Lower lobe of right lung (tissue), 2 donors: ENCODE measurements at regions not wholly inside any gene's neighbourhood (a gene's known extent, or its start where the extent isn't known, plus 50 kb on each side); places are given as distances from the start of the nearest gene placed in this dataset.

Experiments
- ATAC-seq, 2 donors: fragments of 200-7000 bp; cut with Tn5 transposase; one replicate each; pipeline ENCODE4 v1.9.1; 2020 to 2022; ENCODE audit warnings: mild to moderate bottlenecking in 2 of 2, moderate library complexity in 2 of 2
- DNase-seq: peaks from one replicate; pipeline ENCODE4 v3.0.0-alpha.2; 2020
- H3K27ac ChIP-seq: fragments of 200-600 bp; one replicate; pipeline ENCODE4 v1.8.0; 2022
- H3K27me3 ChIP-seq: fragments of 200-600 bp; one replicate; pipeline ENCODE4 v1.8.0; 2022; ENCODE audit warnings: low read depth
- H3K36me3 ChIP-seq: fragments of 200-600 bp; one replicate; pipeline ENCODE4 v1.8.0; 2022; ENCODE audit warnings: mild to moderate bottlenecking
- H3K4me1 ChIP-seq: fragments of 200-600 bp; one replicate; pipeline ENCODE4 v1.8.0; 2022
- H3K4me3 ChIP-seq: fragments of 200-600 bp; one replicate; pipeline ENCODE4 v1.8.0; 2022; ENCODE audit warnings: mild to moderate bottlenecking
- H3K9me3 ChIP-seq: fragments of 200-600 bp; one replicate; pipeline ENCODE4 v1.8.0; 2022
- intact Hi-C: fragments of 100-400 bp; cut with DNase I; formaldehyde crosslinking; loops from one replicate; pipeline ENCODE4 v1.11.0; 2022
- TF ChIP-seq, protein P1 (sequence below): fragments of 200-600 bp; IDR thresholded peaks from one replicate; pipeline ENCODE4 v1.8.0; 2022; ENCODE audit warnings: antibody characterized with exemption, mild to moderate bottlenecking
- donor health status: DM: no; HTN: yes; CAD: no; lungs with severe emphysema.

DNA sequence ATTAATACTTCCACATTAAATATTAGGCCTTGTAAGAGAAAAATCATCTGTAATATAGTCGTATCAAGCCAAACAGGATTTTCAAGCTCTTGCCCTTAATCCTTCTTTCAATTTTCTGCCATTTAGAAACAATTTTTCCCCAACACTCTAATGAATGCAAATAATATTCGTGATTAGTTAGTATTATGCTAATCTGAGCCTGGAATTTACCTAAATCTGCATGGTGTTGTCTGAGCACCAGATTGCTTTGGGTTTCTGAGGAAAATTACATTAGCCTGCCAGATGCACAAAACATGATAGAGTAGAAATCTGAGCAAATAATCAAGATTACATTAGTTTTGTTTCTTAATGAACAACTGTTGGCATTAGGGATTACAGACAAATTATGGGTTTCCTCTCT lies 176.6 kb downstream of the ZDHHC21 start:
- Histone ChIP-seq H3K4me1 (no peaks in the 10 kb centered on the region), H3K27ac (no peak overlapping the region), H3K27me3 (no peaks in the 10 kb centered on the region), H3K36me3 (no peaks in the 10 kb centered on the region), H3K4me3 (no peak overlapping the region), H3K9me3 (no peaks in the 10 kb centered on the region)
- intact Hi-C loops: no loop called here
- TF ChIP-seq, protein P1, sequence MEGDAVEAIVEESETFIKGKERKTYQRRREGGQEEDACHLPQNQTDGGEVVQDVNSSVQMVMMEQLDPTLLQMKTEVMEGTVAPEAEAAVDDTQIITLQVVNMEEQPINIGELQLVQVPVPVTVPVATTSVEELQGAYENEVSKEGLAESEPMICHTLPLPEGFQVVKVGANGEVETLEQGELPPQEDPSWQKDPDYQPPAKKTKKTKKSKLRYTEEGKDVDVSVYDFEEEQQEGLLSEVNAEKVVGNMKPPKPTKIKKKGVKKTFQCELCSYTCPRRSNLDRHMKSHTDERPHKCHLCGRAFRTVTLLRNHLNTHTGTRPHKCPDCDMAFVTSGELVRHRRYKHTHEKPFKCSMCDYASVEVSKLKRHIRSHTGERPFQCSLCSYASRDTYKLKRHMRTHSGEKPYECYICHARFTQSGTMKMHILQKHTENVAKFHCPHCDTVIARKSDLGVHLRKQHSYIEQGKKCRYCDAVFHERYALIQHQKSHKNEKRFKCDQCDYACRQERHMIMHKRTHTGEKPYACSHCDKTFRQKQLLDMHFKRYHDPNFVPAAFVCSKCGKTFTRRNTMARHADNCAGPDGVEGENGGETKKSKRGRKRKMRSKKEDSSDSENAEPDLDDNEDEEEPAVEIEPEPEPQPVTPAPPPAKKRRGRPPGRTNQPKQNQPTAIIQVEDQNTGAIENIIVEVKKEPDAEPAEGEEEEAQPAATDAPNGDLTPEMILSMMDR: no peak
- DNase-seq (no peak), ATAC-seq (no peak)

DNA sequence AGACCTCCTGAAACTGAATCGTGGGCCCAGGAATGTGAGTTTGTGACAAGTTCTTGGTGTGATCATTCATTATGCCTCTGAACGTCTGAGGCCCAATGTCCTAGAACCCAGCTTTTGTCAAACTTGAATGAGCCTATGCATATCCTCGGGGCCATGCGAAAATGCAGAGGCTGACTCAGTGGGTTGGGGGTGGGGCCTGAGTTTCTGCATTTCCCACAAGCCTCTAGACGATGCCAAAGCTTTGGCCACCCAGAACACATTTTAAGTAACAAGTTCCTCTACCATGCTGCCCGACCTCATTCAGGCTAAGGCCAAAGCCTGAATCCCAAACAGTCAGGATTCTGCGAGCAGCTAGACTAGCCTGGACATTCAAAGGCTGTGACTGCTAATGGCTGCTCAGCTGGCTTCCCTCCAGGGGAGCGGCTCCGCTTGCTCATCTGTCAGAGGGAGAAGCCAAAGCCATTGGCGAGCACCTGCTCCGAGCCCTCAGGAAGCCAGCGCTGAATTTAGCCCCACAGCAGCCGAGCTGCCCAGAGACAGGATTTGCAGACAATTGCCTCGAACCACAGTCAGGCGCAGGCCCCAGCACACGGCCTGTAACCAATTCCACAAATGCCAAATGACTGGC lies 177.5 kb downstream of the ZDHHC21 start:
- TF ChIP-seq, protein P1: no peak
- DNase-seq (no peak), ATAC-seq (no peak)
- intact Hi-C loops: no loop called here
- no peaks in the 10 kb centered on the region for H3K9me3 ChIP-seq
- no peak overlapping the region for H3K4me3 ChIP-seq
- no peaks in the 10 kb centered on the region for H3K36me3 ChIP-seq
- H3K27me3 ChIP-seq: no peaks in the 10 kb centered on the region
- no peak overlapping the region for H3K27ac ChIP-seq
- H3K4me1 ChIP-seq: no peaks in the 10 kb centered on the region

DNA sequence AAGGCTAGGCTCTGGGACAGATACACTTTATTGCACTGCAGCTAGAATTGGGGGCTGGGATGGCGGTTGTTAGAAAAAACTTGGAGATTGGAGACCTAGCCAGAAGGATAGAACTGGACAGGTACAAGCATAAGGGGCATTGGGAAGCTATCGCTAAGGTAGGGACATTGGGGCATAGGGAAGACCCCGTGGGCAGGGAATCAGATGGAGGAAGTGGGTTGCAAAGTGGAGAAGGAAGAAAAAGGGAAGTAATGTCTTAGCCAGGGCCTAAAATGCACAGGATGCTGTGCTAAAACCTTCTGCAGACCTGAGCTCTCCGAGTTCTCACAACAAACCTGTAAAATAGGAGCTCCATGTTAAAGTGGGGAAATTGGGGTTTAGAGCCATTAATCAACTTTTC lies 178.2 kb downstream of the ZDHHC21 start:
- intact Hi-C loops: no loop called here
- Histone ChIP-seq H3K9me3 (no peaks in the 10 kb centered on the region), H3K36me3 (no peaks in the 10 kb centered on the region), H3K27me3 (no peaks in the 10 kb centered on the region), H3K4me3 (no peak overlapping the region), H3K4me1 (no peaks in the 10 kb centered on the region), H3K27ac (no peak overlapping the region)
- TF ChIP-seq, protein P1: no peak
- ATAC-seq (no peak), DNase-seq (no peak)

DNA sequence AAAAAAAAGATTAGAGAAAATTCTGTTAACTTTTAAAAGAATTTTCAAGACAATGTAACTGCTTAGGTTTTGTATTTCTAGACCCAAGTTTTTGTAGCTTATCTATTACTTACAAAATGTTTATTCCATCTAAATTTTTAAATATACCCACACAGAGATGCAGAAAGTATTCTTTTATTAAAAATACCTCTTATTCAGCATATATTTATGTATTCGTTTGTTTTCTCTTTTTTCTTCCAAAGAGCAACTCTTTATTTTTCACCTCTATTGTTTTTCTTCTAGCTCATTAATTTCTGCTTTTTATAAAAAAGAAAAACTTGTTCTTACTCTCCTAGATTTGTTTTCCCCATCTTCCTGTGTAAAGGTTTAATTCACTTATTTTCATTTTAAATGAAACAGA lies 180.3 kb downstream of the ZDHHC21 start:
- Histone ChIP-seq H3K36me3 (no peaks in the 10 kb centered on the region), H3K9me3 (no peaks in the 10 kb centered on the region), H3K4me3 (no peak overlapping the region), H3K27me3 (no peaks in the 10 kb centered on the region), H3K27ac (no peak overlapping the region), H3K4me1 (no peaks in the 10 kb centered on the region)
- no peak for ATAC-seq
- intact Hi-C loops: no loop called here
- DNase-seq: no peak
- TF ChIP-seq, protein P1: no peak

DNA sequence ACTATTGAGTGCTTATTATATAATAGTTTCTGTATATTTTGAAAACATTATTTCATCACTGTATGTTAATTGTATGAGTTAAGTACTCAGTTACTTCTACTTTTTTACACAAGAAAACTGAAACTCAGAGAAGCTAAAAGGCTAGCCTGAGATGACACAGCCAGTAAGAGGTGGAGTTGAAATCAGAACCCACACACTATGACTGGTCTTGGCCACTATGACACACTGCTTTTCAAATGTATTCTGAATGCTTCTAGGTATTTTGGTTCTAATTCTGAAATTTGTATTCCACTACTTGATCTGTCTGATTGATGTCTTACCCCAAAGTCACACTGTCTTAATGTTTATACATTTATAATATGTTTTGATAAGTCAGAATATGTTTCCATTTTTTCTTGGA lies 181.8 kb downstream of the ZDHHC21 start:
- H3K9me3 ChIP-seq: no peaks in the 10 kb centered on the region
- H3K36me3 ChIP-seq: no peaks in the 10 kb centered on the region
- H3K4me1 ChIP-seq: no peaks in the 10 kb centered on the region
- no peak overlapping the region for H3K27ac ChIP-seq
- TF ChIP-seq, protein P1: no peak
- DNase-seq (no peak), ATAC-seq (no peak)
- no peaks in the 10 kb centered on the region for H3K27me3 ChIP-seq
- no peak overlapping the region for H3K4me3 ChIP-seq
- intact Hi-C loops: no loop called here

DNA sequence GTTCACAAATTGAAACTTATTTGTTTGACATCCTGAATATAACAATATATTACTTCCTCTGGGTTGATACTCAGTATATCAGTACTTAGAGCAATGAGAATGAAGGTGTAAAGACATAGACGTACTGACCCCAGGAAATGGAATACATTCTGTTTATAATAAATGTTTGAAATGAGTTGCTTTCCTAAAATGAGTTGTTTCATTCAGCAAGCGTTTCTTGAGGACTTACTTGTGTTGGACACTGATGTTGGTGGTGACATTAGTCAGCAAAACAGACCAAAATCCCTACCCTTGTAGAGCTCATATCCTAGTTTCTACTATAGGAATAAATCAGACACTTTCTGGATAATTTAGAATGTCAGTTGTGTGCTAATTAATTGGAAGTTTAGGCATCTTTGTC lies 184.3 kb downstream of the ZDHHC21 start:
- no peak for DNase-seq
- H3K27me3 ChIP-seq: no peaks in the 10 kb centered on the region
- ATAC-seq: no peak
- no peak overlapping the region for H3K4me3 ChIP-seq
- no peaks in the 10 kb centered on the region for H3K4me1 ChIP-seq
- no peak overlapping the region for H3K27ac ChIP-seq
- TF ChIP-seq, protein P1: no peak
- no peaks in the 10 kb centered on the region for H3K36me3 ChIP-seq
- intact Hi-C loops: no loop called here
- H3K9me3 ChIP-seq: no peaks in the 10 kb centered on the region
